Chondrocyte (in vitro differentiated cells): ENCODE measurements at regions not wholly inside any gene's neighbourhood (a gene's known extent, or its start where the extent isn't known, plus 50 kb on each side); places are given as distances from the start of the nearest gene placed in this dataset.
"Not testable (repeated sequence)": the region's sequence is repeated elsewhere in the genome, so short reads cannot be mapped to it uniquely, and the experiment has no call there.

Experiments
- DNase-seq: peaks from one replicate; pipeline ENCODE4 v3.0.0; 2021; ENCODE audit warnings: mixed read lengths, low spot score
- H3K27ac Mint-ChIP-seq: one replicate; pipeline ENCODE4 v1.8.0; 2021; ENCODE audit warnings: mild to moderate bottlenecking, moderate library complexity, mixed read lengths; ENCODE audit not compliant: unreplicated experiment
- H3K27me3 Mint-ChIP-seq: 2 replicates; pipeline ENCODE4 v1.8.0; 2021; ENCODE audit warnings: low read depth, mixed read lengths
- H3K36me3 Mint-ChIP-seq: 2 replicates; pipeline ENCODE4 v1.8.0; 2021; ENCODE audit warnings: low read depth, mixed read lengths
- H3K4me1 Mint-ChIP-seq: 2 replicates; pipeline ENCODE4 v1.8.0; 2021; ENCODE audit warnings: low read depth, mild to moderate bottlenecking, mixed read lengths
- H3K4me3 Mint-ChIP-seq: one replicate; pipeline ENCODE4 v1.8.0; 2021; ENCODE audit warnings: mild to moderate bottlenecking, moderate library complexity, mixed read lengths; ENCODE audit not compliant: unreplicated experiment
- H3K9me3 Mint-ChIP-seq: 2 replicates; pipeline ENCODE4 v1.8.0; 2021; ENCODE audit warnings: low read depth, mixed read lengths

GRCh38 chr9:64622058-64622457 lies 663.0 kb downstream of the FOXD4L5 start:
- not testable (repeated sequence) for H3K27ac Mint-ChIP-seq, H3K36me3 Mint-ChIP-seq, H3K4me1 Mint-ChIP-seq, H3K4me3 Mint-ChIP-seq, H3K27me3 Mint-ChIP-seq, H3K9me3 Mint-ChIP-seq
- peak; percentile 66 for DNase-seq
